KMS-11 (cell line): ENCODE measurements at regions not wholly inside any gene's neighbourhood (a gene's known extent, or its start where the extent isn't known, plus 50 kb on each side); places are given as distances from the start of the nearest gene placed in this dataset.

Source experiments
- H2AFZ ChIP-seq: fragments of 200-600 bp; sonication (generic); 2 replicates; pipeline ENCODE4 v1.6.1; 2016; ENCODE audit warnings: antibody characterized with exemption, mixed run types, low read depth
- H3K27ac ChIP-seq: fragments of 200-600 bp; sonication (generic); 2 replicates; pipeline ENCODE4 v1.6.1; 2016; ENCODE audit warnings: mild to moderate bottlenecking, mixed run types
- H3K27me3 ChIP-seq: fragments of 200-600 bp; sonication (generic); 2 replicates; pipeline ENCODE4 v1.6.1; 2017; ENCODE audit warnings: mild to moderate bottlenecking, low read depth, mixed run types, moderate library complexity; ENCODE audit not compliant: insufficient read depth
- H3K36me3 ChIP-seq: fragments of 200-600 bp; sonication (generic); 2 replicates; pipeline ENCODE4 v1.6.1; 2017; ENCODE audit warnings: mild to moderate bottlenecking, mixed run types; ENCODE audit not compliant: insufficient read depth
- H3K4me1 ChIP-seq: fragments of 200-600 bp; sonication (generic); 2 replicates; pipeline ENCODE4 v1.6.1; 2016; ENCODE audit warnings: mild to moderate bottlenecking, low read depth, mixed run types; ENCODE audit not compliant: poor library complexity, severe bottlenecking
- H3K4me2 ChIP-seq: fragments of 200-600 bp; sonication (generic); 2 replicates; pipeline ENCODE4 v1.7.0; 2016; ENCODE audit warnings: mild to moderate bottlenecking, mixed run types
- H3K4me3 ChIP-seq: fragments of 200-600 bp; sonication (generic); IDR thresholded peaks from 2 replicates; pipeline ENCODE4 v1.6.1; 2017; ENCODE audit warnings: low read depth, low read length, mixed read lengths; ENCODE audit not compliant: insufficient read depth
- H3K79me2 ChIP-seq: fragments of 200-600 bp; sonication (generic); 2 replicates; pipeline ENCODE4 v1.6.1; 2016; ENCODE audit warnings: low read depth, mixed run types; ENCODE audit not compliant: insufficient read depth
- H3K9ac ChIP-seq: fragments of 200-600 bp; sonication (generic); 2 replicates; pipeline ENCODE4 v1.6.1; 2016; ENCODE audit warnings: mild to moderate bottlenecking, mixed run types
- H4K20me1 ChIP-seq: fragments of 200-600 bp; sonication (generic); 2 replicates; pipeline ENCODE4 v1.6.1; 2016; ENCODE audit warnings: mild to moderate bottlenecking, mixed run types; ENCODE audit not compliant: insufficient read depth
- TF ChIP-seq, protein P1 (sequence below): fragments of 200-600 bp; sonication (generic); conservative IDR thresholded peaks from 2 replicates; pipeline ENCODE4 v1.6.1; 2017; ENCODE audit warnings: low read depth, mild to moderate bottlenecking, antibody characterized with exemption, low read length, moderate library complexity, mixed read lengths

DNA sequence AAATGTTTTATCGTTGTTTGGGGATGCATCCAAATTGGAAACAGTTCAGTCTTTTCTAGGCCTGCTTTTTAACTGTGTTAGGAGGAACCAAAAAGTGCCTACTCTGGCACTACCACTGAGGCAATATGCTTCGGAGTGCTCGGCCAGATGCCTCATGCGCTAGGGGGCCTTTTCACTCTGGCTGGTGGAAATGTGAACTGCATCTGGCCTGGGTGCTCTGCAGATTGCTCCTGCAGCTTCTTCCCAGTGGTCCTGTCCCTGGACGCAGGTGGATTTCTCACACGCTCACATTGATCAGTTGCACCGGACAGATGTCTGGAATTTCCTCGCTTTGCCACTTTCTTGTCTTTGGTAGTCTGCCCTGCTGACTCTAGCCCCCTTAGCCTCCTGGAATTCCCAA is 330.2 kb upstream of the FMN2 start:
- H3K4me1 ChIP-seq: no peaks in the 10 kb centered on the region
- no peak overlapping the region for H3K4me2 ChIP-seq
- no peak overlapping the region for H3K9ac ChIP-seq
- H3K4me3 ChIP-seq: no peak overlapping the region
- H4K20me1 ChIP-seq: no peaks in the 10 kb centered on the region
- H2AFZ ChIP-seq: no peak overlapping the region
- TF ChIP-seq, protein P1, sequence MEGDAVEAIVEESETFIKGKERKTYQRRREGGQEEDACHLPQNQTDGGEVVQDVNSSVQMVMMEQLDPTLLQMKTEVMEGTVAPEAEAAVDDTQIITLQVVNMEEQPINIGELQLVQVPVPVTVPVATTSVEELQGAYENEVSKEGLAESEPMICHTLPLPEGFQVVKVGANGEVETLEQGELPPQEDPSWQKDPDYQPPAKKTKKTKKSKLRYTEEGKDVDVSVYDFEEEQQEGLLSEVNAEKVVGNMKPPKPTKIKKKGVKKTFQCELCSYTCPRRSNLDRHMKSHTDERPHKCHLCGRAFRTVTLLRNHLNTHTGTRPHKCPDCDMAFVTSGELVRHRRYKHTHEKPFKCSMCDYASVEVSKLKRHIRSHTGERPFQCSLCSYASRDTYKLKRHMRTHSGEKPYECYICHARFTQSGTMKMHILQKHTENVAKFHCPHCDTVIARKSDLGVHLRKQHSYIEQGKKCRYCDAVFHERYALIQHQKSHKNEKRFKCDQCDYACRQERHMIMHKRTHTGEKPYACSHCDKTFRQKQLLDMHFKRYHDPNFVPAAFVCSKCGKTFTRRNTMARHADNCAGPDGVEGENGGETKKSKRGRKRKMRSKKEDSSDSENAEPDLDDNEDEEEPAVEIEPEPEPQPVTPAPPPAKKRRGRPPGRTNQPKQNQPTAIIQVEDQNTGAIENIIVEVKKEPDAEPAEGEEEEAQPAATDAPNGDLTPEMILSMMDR: no peak
- no peak overlapping the region for H3K27ac ChIP-seq
- no peaks in the 10 kb centered on the region for H3K36me3 ChIP-seq
- no peaks in the 10 kb centered on the region for H3K79me2 ChIP-seq
- no peaks in the 10 kb centered on the region for H3K27me3 ChIP-seq

DNA sequence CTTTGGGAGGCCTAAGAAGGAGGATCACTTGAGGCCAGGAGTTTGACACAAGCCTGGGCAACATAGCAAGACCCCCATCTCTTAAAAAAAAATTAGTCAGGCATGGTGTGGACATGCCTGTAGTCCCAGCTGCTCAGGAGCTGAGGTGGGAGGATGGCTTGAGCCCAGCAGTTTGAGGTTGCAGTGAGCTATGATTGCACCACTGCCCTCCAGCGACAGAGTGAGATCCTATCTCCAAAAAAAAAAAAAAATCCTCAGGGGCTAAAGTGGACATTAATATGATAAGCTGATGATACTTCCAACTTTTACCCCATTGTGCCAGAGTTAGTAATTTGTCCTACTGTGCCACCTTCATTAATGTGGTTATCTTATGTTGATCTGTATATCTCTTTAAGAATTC is 327.8 kb upstream of the FMN2 start:
- H3K4me3 ChIP-seq: no peak overlapping the region
- H3K27ac ChIP-seq: no peak overlapping the region
- no peaks in the 10 kb centered on the region for H3K36me3 ChIP-seq
- H4K20me1 ChIP-seq: no peaks in the 10 kb centered on the region
- H3K79me2 ChIP-seq: no peaks in the 10 kb centered on the region
- no peak overlapping the region for H2AFZ ChIP-seq
- H3K4me1 ChIP-seq: no peaks in the 10 kb centered on the region
- no peak overlapping the region for H3K9ac ChIP-seq
- H3K27me3 ChIP-seq: no peaks in the 10 kb centered on the region
- H3K4me2 ChIP-seq: no peak overlapping the region
- TF ChIP-seq, protein P1: no peak

DNA sequence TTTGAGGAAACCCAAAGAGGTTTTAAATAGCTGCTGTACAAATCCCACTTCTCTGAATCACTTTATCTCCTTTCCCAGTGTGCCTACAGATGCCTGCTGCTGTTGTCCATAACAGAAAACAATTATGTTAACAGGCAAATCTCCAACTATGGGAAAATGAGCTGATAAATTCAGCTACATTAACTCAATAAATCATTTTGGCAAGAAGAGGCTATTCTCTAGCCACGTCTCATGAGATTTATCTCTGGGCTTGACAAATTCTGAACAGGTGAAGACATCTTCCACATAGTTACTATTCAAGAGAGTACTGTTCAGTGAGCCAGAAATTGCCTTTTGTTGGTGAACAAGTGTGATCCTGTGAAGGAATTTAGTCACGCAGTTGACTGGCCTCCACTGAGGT is 327.1 kb upstream of the FMN2 start:
- no peak overlapping the region for H2AFZ ChIP-seq
- no peaks in the 10 kb centered on the region for H4K20me1 ChIP-seq
- H3K4me1 ChIP-seq: no peaks in the 10 kb centered on the region
- H3K27me3 ChIP-seq: no peaks in the 10 kb centered on the region
- no peak overlapping the region for H3K9ac ChIP-seq
- TF ChIP-seq, protein P1: no peak
- H3K27ac ChIP-seq: no peak overlapping the region
- no peaks in the 10 kb centered on the region for H3K79me2 ChIP-seq
- no peak overlapping the region for H3K4me3 ChIP-seq
- H3K4me2 ChIP-seq: no peak overlapping the region
- no peaks in the 10 kb centered on the region for H3K36me3 ChIP-seq

DNA sequence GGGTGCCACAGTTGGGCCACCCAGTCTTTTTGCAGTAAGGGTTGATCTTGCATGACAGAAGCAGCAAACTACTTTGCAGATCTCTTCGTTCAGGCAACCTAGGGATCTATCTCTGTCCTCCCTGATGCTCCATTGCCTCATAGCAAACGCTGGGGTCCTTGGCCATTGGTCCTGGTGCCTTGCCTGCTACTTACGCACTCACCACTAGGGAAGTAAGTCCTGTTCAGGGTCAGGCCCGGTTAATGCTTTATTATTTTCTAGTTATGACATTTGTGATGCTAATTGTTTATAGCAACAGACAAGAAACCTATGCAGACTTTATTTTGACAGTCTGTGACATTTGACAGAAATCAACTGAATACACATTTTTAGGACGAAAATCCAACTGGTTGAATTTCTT is 326.5 kb upstream of the FMN2 start:
- TF ChIP-seq, protein P1: no peak
- no peaks in the 10 kb centered on the region for H3K36me3 ChIP-seq
- no peak overlapping the region for H3K4me3 ChIP-seq
- no peaks in the 10 kb centered on the region for H4K20me1 ChIP-seq
- H3K9ac ChIP-seq: no peak overlapping the region
- no peak overlapping the region for H3K27ac ChIP-seq
- H3K27me3 ChIP-seq: no peaks in the 10 kb centered on the region
- no peaks in the 10 kb centered on the region for H3K4me1 ChIP-seq
- no peaks in the 10 kb centered on the region for H3K79me2 ChIP-seq
- H3K4me2 ChIP-seq: no peak overlapping the region
- H2AFZ ChIP-seq: no peak overlapping the region

DNA sequence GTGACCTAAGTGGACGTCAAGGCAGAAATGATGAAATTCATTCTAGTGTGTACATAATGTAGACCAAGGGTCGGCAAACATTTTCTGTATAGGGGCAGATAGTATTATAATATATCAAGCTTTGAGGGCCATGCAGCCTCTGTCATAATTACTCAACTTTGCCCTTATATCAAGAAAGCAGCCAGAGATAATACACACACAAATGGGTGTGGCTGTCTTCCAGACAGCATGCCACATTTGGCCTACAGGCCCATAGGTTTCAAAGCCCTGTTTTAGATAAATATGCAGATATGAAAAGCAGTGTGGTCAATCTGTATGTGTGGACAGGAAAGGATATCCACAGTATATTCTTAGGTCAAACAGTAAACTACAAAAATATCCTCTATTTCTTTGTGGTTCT is 320.1 kb upstream of the FMN2 start:
- Histone ChIP-seq H3K27ac (no peak overlapping the region), H3K36me3 (no peaks in the 10 kb centered on the region), H4K20me1 (no peaks in the 10 kb centered on the region), H2AFZ (no peak overlapping the region), H3K9ac (no peak overlapping the region), H3K79me2 (no peaks in the 10 kb centered on the region), H3K4me2 (no peak overlapping the region), H3K27me3 (no peaks in the 10 kb centered on the region), H3K4me1 (no peaks in the 10 kb centered on the region), H3K4me3 (no peak overlapping the region)
- TF ChIP-seq, protein P1: no peak
